Midbrain (tissue), 1 donor: ENCODE measurements at regions not wholly inside any gene's neighbourhood (a gene's known extent, or its start where the extent isn't known, plus 50 kb on each side); places are given as distances from the start of the nearest gene placed in this dataset.
A peak's percentile ranks its signal among the peaks of the same experiment; 100 is the strongest.
"Not testable (repeated sequence)": the region's sequence is repeated elsewhere in the genome, so short reads cannot be mapped to it uniquely, and the experiment has no call there.

Experiments used
- DNase-seq: peaks from one replicate; lab custom pipeline; 2025; lab: John Stamatoyannopoulos, UW

DNA sequence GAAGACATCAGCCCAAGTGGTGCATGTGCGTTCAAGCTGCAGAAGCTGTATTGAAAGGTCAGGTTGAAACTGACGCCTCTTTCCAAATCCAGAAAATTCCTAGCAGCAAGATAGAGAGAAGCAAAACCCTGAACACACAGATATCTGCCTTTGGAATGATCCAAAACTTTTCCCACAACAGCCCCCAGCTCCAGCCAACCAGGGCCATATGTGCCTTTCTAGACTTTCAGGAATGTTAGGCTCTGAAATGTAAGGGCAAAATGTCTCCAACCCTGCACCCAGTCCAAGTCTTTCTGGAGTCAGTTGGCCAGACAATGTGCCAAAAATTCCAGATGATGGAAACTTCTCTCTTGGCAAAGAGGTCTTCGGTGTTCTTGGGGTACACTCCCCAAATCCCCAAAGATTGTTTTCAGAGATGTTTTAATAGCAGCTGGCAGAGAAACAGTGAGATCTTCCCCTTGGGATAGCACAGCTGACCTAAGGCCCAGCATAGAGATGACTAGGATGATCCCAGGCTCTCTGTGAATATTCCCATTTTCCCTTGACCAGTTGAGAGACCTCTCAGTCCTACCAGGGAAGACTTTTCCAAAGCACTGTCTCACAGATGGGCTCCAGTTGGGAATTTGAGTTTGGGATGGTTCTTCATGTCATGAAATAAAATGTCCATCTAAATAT, 440.4 kb upstream of the CD180 start:
- DNase-seq, result no peak

DNA sequence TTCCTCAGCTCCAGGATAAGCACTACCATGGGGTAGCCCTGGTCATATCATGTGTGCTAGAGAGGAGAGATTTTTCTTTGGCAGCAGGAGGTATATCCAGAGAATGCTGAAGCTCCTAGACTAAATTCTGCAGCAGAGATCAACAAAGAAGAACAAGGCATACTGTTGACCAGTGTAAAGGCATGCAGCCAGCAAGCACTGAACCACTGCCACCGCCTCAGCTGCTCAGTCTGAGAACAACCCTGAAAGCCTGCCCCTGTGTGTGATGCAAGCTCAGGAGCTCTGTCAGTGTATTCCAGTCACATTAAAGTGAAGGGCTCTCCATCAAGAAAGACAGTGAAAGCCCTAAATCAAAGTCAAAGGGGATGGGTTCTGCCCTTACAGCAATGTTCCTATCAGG, 439.5 kb upstream of the CD180 start:
- DNase-seq, result peak; percentile 68

DNA sequence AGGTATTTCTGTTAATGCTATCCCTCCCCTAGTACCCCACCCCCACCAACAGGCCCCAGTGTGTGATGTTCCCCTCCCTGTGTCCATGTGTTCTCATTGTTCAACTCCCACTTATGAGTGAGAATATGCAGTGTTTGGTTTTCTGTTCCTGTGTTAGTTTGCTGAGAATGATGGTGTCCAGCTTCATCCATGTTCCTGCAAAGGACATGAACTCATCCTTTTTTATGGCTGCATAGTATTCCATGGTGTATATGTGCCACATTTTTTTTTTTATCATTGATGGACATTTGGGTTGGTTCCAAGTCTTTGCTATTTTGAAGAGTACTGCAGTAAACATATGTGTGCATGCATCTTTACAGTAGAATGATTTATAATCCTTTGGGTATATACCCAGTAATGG, 430.5 kb upstream of the CD180 start:
- DNase-seq, result not testable (repeated sequence)

DNA sequence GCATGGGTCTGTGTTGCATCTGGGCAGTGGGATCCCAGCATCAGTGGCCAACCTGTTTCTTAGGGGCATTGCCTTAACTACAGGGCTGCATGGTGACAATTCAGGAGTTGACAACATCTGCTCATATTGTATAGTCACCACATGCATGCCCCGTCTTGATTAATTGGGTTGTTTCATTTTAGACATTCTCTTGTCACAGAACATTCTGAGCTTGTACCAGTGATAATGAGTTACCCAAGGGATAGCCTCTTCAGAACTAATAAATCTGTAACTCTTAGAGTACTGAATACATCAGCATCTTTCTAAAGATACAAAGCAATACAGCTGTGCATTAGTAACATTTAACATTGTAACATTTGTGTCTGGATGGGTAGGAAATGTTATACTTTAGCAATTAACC, 426.5 kb upstream of the CD180 start:
- DNase-seq, result no peak

DNA sequence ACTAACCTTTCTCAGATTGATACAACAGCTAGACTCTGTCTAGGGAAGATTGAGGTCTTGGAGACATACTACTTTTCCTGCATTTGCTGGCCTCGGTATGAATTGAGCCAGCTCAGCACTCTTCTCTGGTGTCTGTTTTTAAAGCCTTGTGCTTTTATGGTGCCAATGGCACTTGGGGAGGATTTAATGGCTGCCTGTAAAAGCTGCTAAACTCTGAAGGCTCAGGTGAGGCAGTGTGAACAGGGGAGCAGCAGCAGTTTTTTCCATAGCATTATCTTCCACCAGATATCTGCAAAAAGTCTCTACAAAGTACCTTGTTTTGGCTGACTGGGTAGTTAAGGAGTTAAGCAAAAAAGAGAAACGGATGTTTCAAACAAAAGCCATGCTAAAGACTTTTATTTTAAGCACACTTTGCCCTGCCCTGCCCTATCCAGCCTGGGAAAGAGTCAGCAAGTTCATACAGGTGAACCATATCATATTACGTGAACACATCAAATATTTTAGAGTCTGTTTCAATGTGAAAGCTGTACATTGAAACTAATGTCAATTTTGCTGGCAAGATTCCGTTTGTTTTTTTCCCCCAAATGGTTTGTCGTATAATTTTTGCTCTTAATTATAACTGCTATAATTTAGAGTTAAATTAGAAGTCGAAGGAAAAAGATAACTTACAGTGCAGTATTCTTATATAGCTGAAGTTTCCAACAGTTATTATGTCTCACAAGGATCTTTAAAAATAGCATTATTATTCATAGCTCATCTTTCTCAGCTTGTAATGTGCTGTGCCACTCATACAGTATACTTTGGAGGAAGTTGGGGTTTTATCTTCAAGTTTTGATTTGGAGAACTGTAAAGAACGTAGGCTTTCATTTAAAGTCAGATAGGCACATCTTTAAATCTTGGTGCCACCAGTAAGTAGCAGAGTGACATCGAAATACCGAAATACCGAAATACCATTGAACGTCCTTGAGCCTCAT, 424.1 kb upstream of the CD180 start:
- DNase-seq, result no peak

DNA sequence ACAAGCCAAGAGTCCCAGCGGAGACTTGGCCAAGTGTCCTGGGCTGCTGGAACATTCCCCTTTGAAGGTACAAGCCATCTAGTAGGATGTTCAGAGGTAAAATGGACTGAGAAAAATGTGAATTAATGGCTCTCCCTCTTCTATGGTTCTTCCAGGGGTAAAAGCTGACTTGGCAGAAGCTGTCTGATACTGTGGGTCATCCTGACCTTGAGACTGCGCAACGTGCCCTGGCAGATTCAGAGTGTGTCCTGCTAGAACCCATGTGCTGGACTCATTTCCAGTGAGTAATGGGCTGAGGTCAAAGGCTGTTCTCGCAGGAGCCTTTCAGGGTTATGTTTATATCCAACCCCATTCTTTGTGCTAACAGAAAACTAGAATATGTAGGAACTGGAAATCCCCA, 423.0 kb upstream of the CD180 start:
- DNase-seq, result no peak

DNA sequence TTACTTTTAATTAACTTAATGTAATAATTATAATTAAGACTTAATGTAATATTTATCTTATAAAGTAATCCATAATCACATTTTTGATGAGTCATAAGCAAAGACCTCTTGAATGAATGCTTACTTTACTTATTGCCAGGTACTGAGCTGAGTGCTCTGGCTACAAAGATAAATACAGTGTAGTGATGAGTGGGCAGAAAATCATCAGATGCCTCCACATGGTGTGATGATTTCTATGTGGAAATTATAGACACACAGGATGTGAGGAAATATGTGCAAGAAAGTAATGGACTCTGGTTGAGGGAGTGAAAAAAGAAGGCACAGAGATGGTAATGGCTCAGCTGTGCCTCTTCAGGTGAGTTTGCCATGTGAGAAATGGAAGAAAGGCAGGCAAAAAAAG, 422.6 kb upstream of the CD180 start:
- DNase-seq, result no peak

DNA sequence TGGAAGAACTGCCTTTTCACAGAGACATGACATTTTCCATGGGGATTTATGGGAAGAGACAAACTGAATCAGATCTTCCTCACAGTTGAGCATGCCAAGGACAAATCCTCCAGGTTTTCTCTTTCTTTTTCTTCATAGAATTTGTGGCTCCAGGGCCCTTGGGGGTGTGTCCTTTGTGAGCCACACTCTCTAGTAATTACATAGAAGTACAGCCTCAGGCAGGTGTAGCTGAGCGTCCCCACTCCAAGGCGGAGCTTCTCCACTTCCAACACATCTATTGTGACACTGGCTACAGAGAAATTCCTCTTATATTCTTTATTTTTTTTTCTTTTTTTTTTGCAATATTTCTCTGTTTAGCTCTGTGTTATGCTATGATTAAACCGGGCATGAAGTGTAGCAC, 420.5 kb upstream of the CD180 start:
- DNase-seq, result no peak

DNA sequence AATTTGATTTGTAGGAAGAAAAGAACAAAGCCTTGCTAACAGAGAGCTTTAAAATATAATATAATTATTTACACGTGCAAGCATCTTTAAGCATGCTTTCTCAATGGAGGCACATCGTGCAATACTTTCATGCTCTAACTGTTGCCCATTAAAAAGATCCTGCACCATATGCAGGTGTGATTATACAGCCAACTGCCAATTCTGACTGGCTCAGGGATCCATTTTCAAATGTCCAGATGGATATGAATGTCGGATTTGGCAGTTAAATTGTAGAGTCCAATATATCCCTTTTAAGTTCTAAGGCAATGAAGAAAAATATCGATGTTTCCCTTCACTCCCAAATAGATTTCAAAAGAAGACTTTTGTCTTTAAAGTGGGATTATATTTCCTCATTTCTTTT, 416.4 kb upstream of the CD180 start:
- DNase-seq, result no peak

DNA sequence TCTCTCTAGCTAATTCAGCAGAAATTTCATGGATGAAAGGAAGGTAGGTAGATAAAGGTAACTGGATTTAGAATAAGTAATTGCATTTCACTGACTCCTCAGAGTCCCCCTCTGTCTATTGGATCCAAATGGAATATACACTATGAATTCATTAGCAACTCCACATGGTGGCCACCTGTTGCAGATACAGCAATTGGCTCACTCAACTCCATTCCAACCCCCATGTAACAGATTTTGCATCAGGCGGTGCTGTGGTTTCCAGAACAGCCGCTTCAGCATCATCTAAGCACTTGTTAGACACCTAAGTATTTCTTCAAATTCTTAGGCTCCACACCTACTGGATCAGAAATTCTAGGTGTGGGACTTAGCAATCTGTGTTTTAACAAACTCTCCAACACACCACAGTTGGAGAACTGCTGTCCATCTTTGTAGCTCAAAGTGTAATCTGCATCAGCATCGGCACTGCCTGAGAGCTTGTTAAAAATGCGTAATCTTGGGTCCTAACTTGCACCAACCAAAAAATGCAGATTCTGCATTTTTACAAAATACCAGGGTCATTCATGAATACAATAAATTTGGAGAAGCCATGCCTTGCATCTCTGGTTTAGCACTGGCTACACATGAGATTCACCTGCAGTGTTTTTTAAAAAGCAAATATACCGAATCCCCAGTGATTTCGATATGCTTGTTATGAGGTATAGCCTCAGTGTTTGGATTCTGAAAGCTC, 413.8 kb upstream of the CD180 start:
- DNase-seq, result no peak

DNA sequence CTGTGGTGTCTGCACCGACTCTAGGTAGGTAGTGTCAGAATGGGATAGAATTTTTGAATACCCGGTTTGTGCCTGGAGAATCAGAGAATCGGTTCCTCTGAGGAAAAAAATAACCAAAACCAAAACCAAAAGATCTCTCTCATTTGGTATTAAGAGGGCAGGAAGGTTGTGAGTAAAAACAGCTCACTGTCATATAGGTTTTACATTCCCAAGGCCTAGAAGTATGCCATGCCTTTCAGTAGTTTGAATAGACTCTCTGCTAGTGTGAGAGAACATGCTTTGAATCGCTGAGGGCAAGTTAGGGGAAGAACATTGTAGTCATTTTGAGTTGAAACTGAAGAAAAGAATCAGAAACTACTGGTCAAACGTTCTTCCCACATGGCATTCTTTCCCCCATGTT, 411.4 kb upstream of the CD180 start:
- DNase-seq, result no peak

DNA sequence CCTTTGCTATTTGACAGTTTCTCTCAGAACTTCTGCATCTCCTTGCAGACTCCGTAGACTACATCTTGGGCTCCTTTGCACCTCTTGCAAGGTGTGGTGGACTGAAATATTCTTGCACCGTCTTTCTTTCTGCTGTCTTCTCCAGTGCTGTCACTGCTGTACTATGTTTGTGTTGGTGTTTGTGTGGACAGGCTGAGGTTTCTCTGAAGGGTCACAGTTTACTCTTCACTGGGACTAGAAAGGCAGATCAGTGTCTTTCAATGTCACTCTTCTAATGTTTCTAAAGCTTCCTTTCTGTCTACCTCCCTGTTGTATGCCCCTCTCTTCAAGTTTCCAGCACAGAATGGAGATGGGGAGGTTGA, 410.0 kb upstream of the CD180 start:
- no peak for DNase-seq

DNA sequence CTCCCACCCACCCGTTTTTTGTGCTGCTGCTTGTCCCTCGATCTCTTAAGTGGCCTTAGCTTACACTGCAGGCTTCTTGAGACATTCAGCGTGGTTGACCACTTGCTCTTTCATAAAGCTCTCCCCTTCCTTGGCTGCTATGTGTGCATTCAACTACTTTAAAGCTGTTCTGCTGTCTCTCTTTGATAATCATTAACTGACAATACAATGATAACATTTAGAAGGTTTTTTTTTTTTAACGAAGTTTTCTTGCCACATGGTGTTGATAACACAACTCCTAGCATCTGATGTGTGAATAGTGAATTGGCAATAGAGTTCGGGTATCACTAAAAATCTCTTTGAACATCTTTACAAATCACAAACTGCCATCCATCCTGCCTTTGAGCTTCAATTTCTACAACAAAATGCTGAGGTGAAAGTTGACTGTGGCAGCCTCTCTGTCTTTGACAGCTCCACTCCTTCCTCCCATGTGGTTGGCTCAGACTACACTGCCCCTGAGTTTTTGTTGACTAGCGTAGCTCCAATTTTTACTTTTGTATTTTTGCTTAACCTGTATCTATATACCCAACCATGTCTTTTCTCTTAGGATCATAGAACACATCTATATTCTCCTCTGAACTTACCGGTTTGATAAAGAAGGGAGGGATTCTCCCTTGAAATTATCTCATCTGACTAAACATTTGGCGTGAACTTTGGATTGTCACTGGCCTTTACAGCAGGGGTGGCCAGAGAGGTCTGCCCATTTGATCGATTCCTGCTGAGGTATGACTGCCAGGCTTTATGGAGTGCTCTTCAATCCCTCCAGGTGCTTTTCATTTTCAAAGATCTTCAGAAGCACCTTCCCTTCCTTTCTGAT, 409.4 kb upstream of the CD180 start:
- DNase-seq, result no peak

DNA sequence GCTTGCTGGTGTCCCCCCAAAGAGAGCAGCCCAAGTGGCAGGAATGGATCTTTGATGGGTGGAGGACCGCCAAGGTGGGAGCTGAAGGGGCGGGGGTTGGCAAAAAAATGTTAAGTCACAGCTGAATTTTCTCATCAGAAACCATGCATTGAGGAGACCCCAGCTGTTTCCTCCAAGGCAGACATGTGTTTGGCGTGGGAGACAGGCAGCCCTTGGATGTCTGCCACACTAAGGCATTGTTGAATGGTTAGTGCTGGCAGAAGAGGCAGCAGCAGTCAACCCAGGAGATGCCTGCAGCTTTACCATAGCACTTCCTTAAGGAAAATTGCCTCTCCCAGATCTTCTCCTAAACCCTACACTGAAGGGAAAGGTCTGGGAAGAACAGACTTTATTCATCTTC, 394.9 kb upstream of the CD180 start:
- DNase-seq, result no peak

DNA sequence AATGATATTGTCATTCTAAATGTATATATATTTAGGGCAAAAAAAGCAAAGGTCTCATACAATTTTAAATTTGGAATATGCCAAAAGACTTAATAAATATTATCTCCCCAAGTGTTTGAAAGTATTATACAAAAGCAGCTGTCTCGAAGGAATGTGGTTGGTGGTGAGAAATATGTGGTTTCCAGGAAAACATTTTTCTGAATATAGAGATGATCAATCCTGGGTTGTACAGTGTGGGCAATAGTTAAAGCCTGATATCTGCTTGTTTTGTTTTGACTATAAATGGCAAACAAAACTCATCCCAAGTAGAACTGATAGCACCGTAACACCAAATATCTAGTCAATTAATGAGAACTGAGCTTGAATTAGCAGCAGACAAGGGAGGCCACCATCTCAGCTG, 391.8 kb upstream of the CD180 start:
- no peak for DNase-seq

DNA sequence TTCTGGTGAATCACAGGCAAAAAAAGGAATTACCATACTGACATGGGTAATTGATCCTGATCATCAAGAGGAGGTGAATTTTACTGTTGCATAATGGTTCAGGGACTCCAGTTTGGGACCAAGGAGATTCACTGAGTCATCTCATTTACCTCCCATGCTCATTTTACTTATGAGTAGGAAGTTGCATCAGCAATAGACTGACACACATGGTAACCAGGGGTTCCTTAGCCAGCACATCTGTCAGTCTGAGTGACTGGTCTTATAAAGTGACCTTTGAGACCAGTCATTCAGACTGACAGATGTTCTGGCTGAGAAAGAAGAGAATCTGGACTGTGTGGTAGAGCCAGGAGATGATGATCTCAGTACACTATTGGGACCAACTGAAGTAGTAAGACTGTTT, 384.6 kb upstream of the CD180 start:
- DNase-seq, result no peak

DNA sequence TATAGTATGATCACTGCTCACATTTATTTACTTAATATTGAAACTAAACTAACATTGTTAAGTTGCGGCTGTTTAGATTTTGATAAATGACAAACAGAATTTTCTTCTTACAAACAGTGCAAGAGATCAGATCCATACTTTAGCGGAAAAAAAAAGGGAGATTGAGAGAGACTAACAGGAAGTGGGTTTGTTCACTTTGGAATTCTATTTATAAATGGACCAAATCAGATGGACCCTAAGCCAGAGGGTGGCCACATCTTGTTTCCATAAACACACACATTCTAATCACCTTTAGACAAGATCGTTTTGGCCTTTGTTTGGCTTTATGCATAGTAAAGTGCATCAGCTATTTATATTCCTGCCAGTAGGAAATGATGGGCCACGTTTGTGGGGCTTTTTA, 381.4 kb upstream of the CD180 start:
- DNase-seq, result no peak

DNA sequence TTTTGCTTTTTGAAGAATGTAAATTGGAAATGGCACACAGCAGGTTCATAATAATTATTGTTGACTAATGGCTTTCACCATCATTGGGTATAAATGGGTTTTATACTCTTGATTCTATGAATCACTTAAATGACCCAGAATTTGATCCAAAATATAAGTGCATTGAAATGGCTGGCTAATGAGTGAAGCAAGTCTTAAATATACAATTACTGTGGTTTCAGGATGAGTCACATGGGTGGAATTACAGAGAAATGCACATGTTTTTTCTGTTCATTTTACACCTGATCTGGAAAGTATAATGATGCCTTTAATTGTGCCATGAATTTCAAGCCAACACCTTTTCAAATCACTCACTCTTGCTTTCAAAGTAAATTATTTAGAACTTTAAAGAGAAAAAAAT, 380.8 kb upstream of the CD180 start:
- DNase-seq, result no peak

DNA sequence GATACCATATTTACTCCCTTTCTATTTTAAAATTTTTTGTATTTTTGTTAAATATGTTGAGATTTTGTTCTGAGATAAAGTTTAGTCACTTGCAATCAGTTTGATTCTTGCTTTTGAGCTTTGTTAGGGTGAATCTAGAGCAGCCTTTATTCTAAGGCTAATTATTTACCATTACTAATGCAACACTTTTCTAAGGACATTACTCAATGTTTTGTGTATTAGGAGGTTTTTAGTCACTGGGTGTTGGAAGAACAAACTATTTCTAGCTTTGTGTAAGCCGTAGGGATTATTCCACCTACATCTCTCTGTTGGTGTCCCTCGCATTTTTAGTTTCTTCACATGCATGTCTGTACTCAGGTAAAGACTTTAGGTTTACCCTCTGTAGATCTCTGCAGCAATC, 379.5 kb upstream of the CD180 start:
- no peak for DNase-seq

DNA sequence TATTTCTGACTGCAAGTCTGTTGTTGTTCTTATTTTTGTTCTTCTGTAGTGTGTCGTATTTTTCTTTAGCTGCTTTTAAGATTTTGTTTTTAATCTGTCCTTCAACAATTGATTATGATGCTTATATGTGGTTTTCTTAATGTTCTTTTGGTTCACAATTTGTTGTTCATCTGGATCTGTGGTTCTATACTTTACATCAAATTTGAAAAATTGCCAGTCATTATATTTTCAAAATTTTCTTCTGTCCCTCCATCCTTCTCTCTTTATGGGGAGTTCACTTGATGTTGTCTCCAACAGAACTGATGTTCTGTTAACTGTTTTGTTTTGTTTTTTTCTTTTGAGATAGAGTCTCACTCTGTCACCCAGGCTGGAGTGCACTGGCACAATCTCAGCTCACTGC, 378.5 kb upstream of the CD180 start:
- no peak for DNase-seq

DNA sequence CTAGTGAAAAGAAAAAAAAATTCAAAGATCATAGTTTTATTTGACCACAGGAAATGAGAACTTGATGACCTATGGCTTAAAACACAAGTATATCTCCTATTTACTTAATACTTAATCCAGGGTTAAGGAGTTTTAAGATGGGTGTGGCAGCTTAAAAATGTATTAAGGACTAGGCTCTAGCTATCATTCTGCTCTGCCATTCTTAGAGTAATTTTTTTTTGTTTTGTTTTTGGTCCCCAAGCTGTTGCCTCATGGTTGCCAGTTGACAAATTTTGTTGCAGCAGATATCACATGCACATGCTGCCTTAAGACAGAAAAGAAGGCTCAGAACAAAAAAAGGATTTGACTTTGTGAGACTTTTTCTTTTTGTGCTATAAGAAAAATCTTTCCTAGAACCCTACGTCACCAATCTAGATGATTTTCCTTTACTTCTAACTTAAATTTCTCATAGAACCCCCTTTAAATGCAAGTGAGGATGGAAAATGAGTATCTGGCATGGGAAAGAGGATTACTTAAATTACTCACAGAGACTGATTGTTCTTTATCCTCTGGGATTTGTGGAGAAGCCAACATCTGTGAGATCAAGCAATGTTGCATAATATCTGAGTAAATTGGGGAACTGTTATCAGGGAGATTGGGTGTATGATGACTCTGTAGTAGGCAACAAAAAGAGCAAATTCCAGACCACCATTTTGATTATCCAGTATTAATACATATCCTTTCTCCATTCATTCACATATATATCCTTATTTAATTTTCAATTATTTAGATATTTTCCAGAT, 364.7 kb upstream of the CD180 start:
- no peak for DNase-seq
